ENCODE measurements at regions not wholly inside any gene's neighbourhood (a gene's known extent, or its start where the extent isn't known, plus 50 kb on each side); places are given as distances from the start of the nearest gene placed in this dataset.
A peak's percentile ranks its signal among the peaks of the same experiment; 100 is the strongest.

DNA sequence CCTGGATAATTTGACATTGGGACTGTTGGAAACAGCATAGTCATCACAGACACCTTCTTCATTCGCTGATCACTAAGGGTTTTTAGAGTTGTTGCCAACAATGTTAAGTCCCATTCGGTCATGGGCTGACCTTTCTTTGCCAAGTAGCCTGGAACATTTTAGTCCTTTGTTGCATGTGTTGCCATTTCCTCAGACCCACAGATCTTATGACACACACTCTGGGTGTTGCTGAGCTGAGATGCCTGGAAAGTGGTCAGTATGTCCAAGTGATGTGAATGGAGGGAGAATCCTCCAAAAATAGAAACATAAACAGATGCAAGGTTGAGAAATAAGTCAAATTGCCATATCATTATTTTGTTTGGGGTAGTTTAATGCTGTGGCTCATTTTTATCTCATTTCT is 61.5 kb upstream of the GJA5 start:
- TF ChIP-seq, protein P1, sequence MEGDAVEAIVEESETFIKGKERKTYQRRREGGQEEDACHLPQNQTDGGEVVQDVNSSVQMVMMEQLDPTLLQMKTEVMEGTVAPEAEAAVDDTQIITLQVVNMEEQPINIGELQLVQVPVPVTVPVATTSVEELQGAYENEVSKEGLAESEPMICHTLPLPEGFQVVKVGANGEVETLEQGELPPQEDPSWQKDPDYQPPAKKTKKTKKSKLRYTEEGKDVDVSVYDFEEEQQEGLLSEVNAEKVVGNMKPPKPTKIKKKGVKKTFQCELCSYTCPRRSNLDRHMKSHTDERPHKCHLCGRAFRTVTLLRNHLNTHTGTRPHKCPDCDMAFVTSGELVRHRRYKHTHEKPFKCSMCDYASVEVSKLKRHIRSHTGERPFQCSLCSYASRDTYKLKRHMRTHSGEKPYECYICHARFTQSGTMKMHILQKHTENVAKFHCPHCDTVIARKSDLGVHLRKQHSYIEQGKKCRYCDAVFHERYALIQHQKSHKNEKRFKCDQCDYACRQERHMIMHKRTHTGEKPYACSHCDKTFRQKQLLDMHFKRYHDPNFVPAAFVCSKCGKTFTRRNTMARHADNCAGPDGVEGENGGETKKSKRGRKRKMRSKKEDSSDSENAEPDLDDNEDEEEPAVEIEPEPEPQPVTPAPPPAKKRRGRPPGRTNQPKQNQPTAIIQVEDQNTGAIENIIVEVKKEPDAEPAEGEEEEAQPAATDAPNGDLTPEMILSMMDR (IDR thresholded peaks at IDR 0.05): no peak
- TF ChIP-seq EP300 (IDR thresholded peaks at IDR 0.05) (no peak), POLR2A (IDR thresholded peaks at IDR 0.05) (no peak), POLR2AphosphoS5 (IDR thresholded peaks at IDR 0.05) (peak; percentile 68)
